HG03175 (cell line): ENCODE measurements at regions not wholly inside any gene's neighbourhood (a gene's known extent, or its start where the extent isn't known, plus 50 kb on each side); places are given as distances from the start of the nearest gene placed in this dataset.
"Not testable (repeated sequence)": the region's sequence is repeated elsewhere in the genome, so short reads cannot be mapped to it uniquely, and the experiment has no call there.

Source experiments
- ATAC-seq: cut with Tn5 transposase; IDR thresholded peaks from one replicate; pipeline ENCODE4 v1.9.1; 2021; ENCODE audit warnings: mild to moderate bottlenecking, moderate library complexity; ENCODE audit not compliant: unreplicated experiment

- ATAC-seq, result peak; percentile 95
These were observed 390.1 kb downstream of the ZFHX3 start for GRCh38 chr16:72657791-72658190.

- ATAC-seq, result no peak
These were observed 390.8 kb downstream of the ZFHX3 start for GRCh38 chr16:72657164-72657563.

DNA sequence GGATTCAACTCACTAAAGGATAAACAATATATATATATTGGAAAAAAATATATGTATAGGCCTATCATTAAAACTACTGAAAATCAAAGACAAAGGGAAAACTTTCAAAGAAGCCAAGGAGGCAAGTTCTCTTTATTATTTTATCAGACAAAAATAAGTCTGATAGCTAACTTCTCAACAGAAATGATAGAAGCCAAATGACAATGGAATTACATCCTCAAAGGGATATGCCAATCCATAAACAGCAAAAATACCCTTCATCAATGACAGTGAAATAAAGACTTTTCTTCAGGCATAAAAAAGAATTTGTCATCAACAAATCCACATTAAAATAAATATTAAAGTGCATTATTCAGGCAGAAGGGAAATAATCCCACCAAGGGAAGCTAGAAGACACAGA lies 393.4 kb downstream of the ZFHX3 start:
- ATAC-seq, result no peak

- no peak for ATAC-seq
These were observed 398.5 kb downstream of the ZFHX3 start for GRCh38 chr16:72649254-72649944.

DNA sequence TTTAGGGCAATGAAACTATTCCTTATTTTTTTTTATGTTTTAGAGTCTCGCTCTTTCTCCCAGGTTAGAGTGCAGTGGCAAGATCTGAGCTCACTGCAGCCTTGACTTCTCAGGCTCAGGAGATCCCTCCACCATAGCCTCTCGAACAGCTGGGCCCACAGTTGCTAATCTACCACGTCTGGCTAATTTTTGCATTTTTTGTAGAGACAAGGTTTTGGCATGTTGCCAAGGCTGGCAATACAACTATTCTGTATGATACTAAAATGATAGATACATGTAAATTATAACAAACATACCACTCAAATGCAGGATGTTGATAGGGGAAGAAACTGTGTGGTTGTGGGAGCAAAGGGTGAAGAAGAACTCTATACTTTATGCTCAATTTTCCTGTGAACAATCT lies 401.3 kb downstream of the ZFHX3 start:
- ATAC-seq, result no peak

- ATAC-seq, result no peak
These were observed 402.4 kb downstream of the ZFHX3 start for GRCh38 chr16:72645538-72645937.

GRCh38 chr16:72644911-72645310 lies 403.0 kb downstream of the ZFHX3 start:
- no peak for ATAC-seq

- no peak for ATAC-seq
These were observed 408.4 kb downstream of the ZFHX3 start for GRCh38 chr16:72639494-72639893.

DNA sequence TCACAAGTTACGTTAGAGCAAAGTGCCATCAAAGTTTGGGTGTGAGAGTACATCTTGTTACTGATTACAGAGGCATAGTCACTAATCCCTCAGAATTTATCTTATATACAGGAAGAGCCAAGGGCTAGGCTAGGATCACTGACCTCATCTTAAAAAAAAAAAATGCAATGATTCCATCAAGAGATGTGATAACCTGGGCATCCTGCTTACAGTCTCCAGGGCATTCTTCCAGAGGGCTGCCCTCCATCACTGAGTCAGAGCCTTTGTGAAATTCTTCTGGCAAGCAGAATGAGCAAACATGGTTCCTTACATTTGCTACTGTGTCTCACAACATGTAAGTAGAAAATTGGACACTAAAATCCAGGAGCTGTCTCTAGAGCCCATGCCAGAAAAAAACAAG lies 410.6 kb downstream of the ZFHX3 start:
- no peak for ATAC-seq

DNA sequence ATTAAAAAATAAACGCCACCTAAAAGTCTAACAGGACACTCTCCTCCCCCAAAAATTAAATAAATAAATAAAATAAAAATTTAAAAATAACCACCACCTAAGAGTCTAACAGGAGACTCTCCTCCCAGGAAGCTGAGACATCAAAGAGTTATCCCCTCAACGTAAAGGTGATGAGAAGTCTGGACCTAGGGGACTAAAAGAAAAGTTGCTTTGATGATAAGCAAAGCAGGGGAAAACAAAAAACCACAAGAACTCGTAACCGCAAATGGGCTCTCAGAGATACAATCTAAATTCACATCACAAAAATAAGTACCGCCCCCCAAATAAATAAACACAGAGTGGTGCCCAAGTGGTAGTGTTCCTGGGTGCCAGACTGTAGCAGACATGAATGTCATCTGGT lies 412.2 kb downstream of the ZFHX3 start:
- no peak for ATAC-seq

GRCh38 chr16:72635104-72635503 lies 412.8 kb downstream of the ZFHX3 start:
- ATAC-seq, result no peak

GRCh38 chr16:72627182-72627896 lies 420.6 kb downstream of the ZFHX3 start:
- not testable (repeated sequence) for ATAC-seq

GRCh38 chr16:72626623-72627022 lies 421.3 kb downstream of the ZFHX3 start:
- ATAC-seq, result no peak

DNA sequence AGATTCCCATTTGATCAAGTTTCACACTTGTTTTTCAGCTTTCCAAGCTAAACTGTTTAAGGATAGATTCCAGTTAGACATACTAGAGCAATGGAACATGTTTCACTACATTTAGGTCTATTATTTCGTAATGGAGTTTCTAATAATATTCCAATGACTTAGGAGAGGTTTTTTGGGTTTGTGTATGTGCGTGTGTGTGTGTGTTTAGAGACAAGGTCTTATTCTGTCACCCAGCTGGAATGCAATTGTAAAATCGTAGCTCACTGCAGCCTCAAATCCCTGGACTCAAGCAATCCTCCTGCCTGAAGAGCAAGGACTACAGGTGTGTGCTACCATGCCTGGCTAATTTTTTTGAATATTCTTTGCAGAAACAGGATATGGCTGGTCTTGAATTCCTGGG lies 426.3 kb downstream of the ZFHX3 start:
- no peak for ATAC-seq

DNA sequence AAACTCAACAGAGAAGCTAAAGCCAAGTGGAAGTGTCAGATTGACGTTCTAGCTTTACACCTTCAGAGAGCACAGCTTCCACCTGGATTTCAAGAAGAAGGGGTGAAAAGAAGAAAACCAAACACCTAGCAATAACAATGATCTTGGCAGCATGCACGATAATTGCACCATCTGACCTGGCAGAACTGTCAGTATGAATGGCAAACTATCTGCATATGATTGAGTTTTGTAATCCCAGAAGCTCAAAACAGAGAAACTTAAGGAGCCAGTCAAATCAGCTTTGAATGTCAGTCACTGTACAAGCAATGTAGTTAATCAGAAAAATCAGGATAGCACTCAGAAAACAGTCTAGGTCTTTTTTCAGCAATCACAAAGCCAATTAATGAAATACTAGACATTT lies 427.1 kb downstream of the ZFHX3 start:
- no peak for ATAC-seq

DNA sequence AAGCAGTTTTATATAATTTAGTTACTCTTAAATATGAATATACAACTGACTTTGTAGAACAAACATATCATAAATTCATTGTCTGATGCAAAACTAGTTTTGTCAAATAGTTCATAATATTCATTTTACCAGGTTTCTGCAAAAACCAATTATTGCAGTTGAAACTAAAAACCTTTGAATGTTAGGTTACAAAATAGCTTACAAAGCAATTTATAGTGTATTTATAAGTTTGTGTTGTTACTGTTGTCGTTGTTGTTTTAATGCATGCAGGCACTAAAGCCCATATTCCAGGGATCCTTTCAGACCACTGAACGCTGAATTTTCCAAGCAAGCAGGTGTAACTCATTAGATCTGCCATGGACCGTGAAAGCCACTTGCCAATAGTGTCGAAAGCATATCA lies 427.6 kb downstream of the ZFHX3 start:
- no peak for ATAC-seq

- ATAC-seq, result no peak
These were observed 432.1 kb downstream of the ZFHX3 start for GRCh38 chr16:72615856-72616255.

GRCh38 chr16:72612718-72613117 lies 435.2 kb downstream of the ZFHX3 start:
- ATAC-seq, result no peak

- ATAC-seq, result no peak
These were observed 435.7 kb downstream of the ZFHX3 start for GRCh38 chr16:72612256-72612655.

DNA sequence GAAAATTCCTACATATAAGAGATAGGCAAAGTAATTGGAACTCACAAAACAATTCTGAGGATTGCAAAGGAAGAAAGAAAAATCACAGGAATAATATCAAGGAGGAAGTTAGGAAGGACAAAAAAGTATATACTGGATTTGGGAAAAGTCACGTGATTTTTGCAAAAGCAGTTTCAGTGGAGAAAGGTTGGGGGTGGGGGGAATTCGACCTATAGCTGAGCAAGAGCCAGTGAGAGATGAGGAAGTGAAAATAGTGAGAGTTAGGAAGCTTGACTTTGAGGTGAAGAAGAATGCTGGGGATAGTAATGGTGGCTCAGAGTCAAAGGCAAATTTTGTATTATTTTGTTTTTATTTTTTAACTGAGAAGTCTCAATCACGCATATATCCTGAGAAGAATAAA lies 438.0 kb upstream of the PMFBP1 start:
- ATAC-seq, result no peak

DNA sequence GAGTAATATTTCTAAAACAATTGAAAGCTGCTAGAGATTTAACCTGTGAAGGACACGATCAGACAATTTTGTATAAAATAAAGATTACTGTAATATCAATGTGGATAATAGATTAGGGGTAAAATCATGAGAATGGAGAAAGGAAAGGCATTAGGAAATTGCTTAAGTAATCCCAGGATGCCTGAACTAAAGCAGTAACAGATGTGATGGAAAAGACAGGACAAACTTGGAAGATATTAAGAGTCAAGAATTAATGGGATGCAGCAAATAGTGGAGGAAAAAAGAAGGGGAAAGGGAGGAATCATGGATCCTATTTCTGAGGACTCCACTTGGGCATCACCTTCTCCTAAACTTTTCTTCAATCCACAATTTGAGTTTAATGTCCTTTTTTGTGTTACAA lies 437.1 kb upstream of the PMFBP1 start:
- ATAC-seq, result no peak

GRCh38 chr16:72604375-72604774 lies 432.4 kb upstream of the PMFBP1 start:
- peak; percentile 47 for ATAC-seq

DNA sequence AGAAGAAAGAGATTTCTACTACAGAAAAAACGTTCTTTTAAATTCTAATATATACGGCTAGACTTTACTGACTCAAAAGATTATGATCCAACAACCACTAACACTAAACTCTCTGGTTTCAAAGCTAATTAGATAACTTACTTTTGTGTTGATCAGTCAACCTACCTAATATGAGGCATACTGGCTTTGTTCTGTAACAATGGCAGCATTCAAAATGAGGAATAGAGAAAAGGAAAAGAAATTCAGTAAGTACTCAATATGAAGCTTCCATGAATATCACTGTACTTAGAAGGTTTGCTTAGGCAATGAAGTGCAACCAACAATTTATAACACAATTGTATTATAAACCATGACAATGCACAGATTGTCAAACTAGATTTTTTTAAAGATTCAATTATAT lies 430.5 kb upstream of the PMFBP1 start:
- no peak for ATAC-seq
